ENCODE measurements at regions not wholly inside any gene's neighbourhood (a gene's known extent, or its start where the extent isn't known, plus 50 kb on each side); places are given as distances from the start of the nearest gene placed in this dataset.

GRCh38 chr6:105609375-105609991 lies 206.6 kb upstream of the PREP start:
- intact Hi-C loops (cut with DNase I; ENCODE audit: low total_unique reads) (no loop called here), in situ Hi-C loops (cut with MboI; ENCODE audit: low sequenced_read_pairs in 4 of 4) (no loop called here)
- DNase-seq (no peak), ATAC-seq (no peak)
- Histone ChIP-seq H3K36me3 (no peaks in the 10 kb centered on the region), H3K9me3 (no peaks in the 10 kb centered on the region), H3K4me3 (no peak overlapping the region), H3K27me3 (no peaks in the 10 kb centered on the region), H3K4me1 (peaks cover 2 to 3% of the 10 kb centered on the region in 2 donors), H3K27ac (peak overlapping the region in 1 of 4 donors; percentile 5)
- TF ChIP-seq POLR2A (IDR thresholded peaks at IDR 0.05) (no peak), CTCF (IDR thresholded peaks at IDR 0.05 in 4 of 5, conservative IDR thresholded peaks at IDR 0.05 in 1 of 5) (no peak)

DNA sequence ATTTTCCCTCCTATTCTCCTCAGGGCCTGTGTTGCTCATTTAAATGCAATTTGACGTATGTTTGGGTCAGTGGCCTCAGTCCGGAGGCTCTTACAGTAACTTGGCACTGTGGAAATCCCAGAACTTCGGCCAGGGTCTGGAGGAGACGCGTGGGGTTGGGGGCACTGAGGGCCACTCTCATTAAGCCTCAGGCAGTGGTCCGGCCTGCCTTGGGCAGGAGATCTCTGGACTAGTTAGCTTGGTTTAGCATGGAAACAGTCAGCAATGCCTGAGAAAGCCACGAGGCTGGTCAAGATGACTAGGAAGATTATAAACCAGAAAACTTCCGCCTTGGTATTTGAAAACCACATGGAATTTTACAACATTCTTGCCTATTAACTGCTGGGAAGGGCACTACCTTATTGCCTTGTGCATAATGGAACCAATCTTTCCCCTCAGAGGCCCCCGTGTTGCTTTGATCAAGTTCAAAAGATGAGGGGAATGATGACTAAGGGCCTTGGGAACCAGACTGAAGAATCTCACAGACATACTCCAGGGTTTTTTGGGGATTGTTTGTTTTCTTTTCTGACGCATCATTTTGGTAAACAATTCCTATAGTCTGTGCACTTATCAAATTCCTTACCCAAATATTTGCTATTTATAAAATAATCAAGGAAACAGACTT lies 206.0 kb upstream of the PREP start:
- Histone ChIP-seq H3K27ac (no peak overlapping the region), H3K9me3 (no peaks in the 10 kb centered on the region), H3K4me3 (no peak overlapping the region), H3K36me3 (no peaks in the 10 kb centered on the region), H3K4me1 (peaks cover 8 to 9% of the 10 kb centered on the region in 2 donors), H3K27me3 (no peaks in the 10 kb centered on the region)
- no peak for TF ChIP-seq POLR2A (IDR thresholded peaks at IDR 0.05)
- no peak for TF ChIP-seq CTCF (IDR thresholded peaks at IDR 0.05 in 4 of 5, conservative IDR thresholded peaks at IDR 0.05 in 1 of 5)
- DNase-seq (no peak), ATAC-seq (no peak)
- intact Hi-C loops (cut with DNase I; ENCODE audit: low total_unique reads): no loop called here
- in situ Hi-C loops (cut with MboI; ENCODE audit: low sequenced_read_pairs in 4 of 4): no loop called here

DNA sequence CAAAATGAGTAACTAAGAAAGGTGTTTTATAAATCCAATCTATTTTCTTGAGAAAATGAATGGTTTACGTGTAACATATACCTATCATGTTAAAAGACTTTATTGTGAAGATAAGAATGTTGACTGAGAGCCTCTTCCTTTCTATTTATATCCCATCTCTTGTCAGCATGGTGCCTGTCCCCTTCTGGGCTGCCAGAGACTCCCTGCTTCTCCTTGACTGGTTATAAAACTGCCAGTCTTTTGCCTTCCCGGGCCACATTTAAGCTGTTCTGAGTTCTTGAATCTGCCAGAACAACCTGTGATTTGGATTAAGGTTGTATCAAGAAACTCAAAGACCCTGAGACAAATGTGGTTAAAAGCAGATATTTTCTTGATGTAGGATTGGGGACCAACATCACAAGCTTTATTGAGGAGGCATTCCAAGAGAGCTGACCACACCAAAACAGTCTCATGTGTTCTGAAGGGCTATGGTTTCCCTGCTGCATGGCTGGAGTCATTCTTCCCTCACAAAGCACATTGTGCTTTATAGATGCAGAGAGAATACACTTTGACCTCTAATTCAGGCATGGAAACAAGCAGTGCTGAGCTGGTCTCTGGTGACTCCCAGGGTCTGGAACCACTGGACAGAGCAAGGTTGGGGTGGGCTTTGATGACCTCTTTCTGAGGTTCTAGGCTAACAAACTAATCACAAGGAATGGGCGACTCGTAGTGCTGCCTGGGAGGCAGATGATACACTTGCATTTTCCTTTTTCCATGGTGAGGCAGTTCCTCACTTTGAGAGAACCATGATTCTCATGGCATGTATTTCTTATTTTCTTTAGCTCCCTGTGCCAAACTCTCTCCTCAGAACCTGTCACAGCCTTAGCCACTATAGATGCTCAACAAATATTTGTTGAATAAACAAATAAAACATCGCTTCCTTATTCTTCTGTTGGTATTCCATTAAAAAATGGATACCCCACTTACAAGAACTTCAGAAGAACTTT lies 205.0 kb upstream of the PREP start:
- intact Hi-C loops (cut with DNase I; ENCODE audit: low total_unique reads) (no loop called here), in situ Hi-C loops (cut with MboI; ENCODE audit: low sequenced_read_pairs in 4 of 4) (no loop called here)
- DNase-seq (no peak), ATAC-seq (no peak)
- Histone ChIP-seq H3K27me3 (no peaks in the 10 kb centered on the region), H3K4me1 (peaks cover 13% of the 10 kb centered on the region in 2 donors), H3K27ac (no peak overlapping the region), H3K4me3 (no peak overlapping the region), H3K9me3 (no peaks in the 10 kb centered on the region), H3K36me3 (no peaks in the 10 kb centered on the region)
- TF ChIP-seq CTCF (IDR thresholded peaks at IDR 0.05 in 4 of 5, conservative IDR thresholded peaks at IDR 0.05 in 1 of 5) (no peak), POLR2A (IDR thresholded peaks at IDR 0.05) (no peak)

DNA sequence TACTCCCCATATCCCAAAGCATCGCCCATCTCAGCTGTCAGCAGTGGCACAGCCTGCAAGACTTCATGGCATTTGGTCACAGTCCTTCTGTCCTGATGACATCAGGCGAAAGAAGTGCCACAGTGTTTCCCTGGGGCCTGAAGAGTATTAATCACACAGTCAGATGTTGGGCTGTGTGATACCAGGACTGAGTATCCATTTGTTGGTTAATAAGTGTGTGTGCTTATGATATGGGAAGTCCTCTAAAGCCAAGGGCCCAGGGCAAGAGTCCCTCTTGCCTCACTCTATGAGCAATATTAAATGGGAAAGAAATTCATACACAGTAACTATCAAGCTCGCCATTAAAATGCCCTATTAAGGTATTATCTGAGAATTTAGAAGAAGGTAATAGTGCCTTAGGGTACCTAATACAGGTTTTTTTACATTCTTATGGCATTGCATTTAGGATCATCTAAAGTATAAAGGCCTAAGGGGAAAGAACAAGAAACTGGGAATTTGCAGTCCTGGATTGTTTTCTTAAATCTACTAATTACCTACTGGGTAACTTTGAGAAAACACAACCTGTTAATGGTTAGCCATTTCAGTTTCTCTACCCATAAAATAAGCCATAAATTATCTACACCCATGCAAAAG lies 204.1 kb upstream of the PREP start:
- Histone ChIP-seq H3K4me3 (no peak overlapping the region), H3K36me3 (no peaks in the 10 kb centered on the region), H3K27ac (no peak overlapping the region), H3K4me1 (peaks cover 13 to 14% of the 10 kb centered on the region in 2 donors), H3K9me3 (no peaks in the 10 kb centered on the region), H3K27me3 (no peaks in the 10 kb centered on the region)
- TF ChIP-seq POLR2A (IDR thresholded peaks at IDR 0.05) (no peak), CTCF (IDR thresholded peaks at IDR 0.05 in 4 of 5, conservative IDR thresholded peaks at IDR 0.05 in 1 of 5) (no peak)
- in situ Hi-C loops (cut with MboI; ENCODE audit: low sequenced_read_pairs in 4 of 4) (no loop called here), intact Hi-C loops (cut with DNase I; ENCODE audit: low total_unique reads) (no loop called here)
- ATAC-seq (peak in 1 of 2 donors; percentile 30), DNase-seq (no peak)

All from gastrocnemius medialis (tissue), 4 donors.